Stimulated activated CD8-positive, alpha-beta memory T cell treated with anti-CD3 and anti-CD28 coated beads, Interleukin-2, amount 100 ng/mL, for 48 hours (primary cell): ENCODE measurements at regions not wholly inside any gene's neighbourhood (a gene's known extent, or its start where the extent isn't known, plus 50 kb on each side); places are given as distances from the start of the nearest gene placed in this dataset.
"Not testable (repeated sequence)": the region's sequence is repeated elsewhere in the genome, so short reads cannot be mapped to it uniquely, and the experiment has no call there.

Experiments
- DNase-seq, 2 donors: peaks; one replicate each; pipeline ENCODE4 v3.0.0-alpha.2; 2020; ENCODE audit warnings: low read depth in 2 of 2

- DNase-seq: no peak
Observed at GRCh38 chr15:62365795-62366442, 200.8 kb upstream of the C2CD4B start.

DNA sequence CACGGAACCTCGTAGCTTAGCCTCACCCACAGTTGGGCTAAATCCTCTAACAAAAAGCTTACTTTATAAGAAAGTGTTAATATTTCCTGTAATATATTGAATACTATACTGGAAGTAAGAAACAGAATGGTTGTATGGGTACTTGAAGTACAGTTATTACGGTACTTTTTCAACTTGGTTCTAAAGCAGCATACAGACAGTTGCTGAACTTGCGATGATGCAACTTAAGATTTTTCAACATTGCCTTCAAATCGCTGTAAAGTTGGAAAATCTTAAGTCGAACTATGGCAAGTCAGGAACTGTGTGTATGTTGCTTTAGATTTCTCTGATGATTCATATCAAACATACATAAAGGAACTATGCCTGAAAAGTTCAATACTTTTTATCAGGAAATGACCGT lies 204.4 kb upstream of the C2CD4B start:
- no peak for DNase-seq

DNA sequence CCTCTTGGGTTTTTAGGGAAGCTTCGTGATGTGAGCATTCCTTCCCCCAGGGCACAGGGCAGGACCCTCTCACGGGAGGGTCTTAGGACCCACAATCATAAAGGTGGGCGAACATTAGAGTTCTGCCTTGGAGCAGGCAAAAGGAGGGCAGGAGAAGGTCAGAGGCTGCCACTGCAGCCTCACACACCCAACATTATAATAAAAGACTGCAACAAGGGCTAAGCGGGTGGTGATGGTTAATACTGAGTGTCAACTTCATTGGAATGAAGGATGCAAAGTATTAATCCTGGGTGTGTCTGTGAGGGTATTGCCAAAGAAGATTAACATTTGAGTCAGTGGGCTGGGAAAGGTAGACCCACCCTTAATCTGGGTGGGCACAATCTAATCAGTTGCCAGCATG lies 206.6 kb upstream of the C2CD4B start:
- DNase-seq: not testable (repeated sequence)

DNA sequence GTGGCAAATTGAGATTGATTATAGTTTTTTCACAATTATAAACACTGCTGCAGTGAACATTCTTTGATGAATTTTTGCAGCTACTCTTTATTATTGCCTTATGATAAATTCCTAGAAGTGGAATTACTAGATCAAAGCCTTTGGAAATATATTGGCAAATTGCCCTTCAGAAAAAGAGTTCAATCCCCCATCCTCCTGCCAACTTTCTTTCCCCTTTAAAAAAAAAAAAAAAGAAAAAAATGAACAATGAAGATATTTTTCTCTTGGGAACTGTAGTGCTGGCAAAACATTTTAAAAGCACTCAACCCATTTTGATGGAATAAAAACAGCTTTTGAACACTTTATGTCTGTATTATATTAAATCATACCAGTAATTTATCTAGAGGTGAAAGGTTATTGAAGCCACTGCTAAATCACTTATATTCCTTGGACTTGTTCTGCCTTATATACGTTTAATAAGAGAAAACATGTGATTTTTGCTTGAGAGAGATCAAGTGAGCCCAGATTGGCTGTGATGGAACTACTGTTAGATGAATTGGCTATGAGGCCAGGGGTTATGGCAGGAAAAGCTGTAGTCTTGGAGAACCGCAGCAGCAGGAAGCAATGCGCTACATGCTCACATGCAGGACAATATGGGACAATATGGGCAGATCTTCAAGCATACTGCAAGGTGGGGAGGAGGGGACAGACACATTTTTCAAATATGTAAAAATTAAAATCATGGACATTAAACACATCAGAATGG lies 212.8 kb upstream of the C2CD4B start:
- no peak for DNase-seq

DNA sequence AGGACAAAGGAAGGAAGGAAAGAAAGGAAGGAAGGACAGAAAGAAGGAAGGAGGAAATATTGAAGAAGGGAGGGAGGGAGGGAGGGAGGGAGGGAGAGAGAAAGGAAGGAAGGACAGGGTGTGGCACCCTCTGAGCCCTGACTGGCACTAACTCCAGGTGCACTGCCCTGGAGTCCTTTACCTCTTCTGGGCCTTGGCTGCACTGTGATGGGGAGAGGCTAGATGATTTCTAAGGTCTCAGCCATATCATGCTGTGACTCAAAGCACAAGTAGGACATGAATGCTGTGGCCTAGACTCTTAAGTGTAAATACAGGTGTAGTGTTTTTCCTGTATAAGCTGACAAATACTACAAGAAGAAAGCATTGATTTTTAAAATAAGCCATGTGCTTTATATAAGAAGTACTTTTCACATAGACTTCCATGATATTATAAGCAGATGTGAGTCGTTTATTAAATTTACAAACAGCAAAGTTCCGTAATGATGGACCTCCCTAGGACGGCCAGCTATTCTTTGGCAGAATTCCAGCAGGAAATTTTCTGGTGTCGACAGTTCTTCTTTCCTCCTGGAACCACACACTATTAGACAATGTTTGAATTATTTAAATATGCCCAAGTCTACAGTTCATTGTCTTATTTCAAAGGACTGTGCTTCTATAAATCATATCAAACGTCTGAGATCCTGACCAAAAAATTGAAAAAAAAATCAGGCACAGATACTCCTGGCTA lies 213.8 kb upstream of the C2CD4B start:
- DNase-seq: no peak

DNA sequence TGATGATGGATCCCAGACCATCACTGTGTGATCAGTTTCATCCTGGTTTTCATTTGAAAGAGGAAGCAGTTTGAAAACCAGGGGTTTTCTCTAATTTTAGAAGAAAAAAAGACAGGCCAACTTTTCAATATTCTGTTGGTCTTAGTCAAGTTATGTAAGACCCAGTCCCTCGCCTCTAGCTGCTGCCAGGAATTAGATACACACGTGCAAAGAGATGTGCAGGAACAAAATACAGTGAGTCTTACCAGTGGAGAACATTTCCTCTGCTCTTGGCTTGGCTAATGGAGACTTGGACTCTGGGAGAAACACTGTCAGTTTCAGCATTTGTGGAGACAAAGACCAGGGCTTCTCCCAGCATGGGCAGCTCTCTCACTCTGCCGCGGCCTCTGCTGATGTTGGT lies 214.9 kb upstream of the C2CD4B start:
- DNase-seq: no peak

DNA sequence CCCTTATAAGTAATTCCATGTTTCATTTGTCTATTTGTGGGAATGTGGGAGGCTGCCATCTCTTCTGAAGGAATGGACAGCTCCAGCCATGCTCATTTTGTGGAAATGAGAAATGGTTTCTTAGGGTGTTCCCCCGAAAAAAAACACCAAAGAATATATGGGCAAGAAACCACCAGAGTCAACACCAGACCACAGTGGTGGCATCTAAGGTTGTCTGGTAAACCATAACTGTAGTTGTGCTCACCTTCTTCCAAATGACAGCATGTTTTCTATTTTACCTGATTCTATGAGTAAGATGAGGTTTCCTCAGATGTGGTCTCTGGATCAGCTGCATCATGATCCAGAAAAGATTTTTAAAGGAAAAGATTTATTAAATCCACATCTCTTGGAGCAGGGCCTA lies 217.0 kb upstream of the C2CD4B start:
- no peak for DNase-seq

GRCh38 chr15:62389885-62390790 lies 225.1 kb upstream of the C2CD4B start, which contains the start of gene TLN2:
Gene TLN2, plus strand, starts transcription at chr15:62390550.
- DNase-seq: peak; percentile 50 to 61

GRCh38 chr15:62390791-62391640 lies 225.9 kb upstream of the C2CD4B start:
- no peak for DNase-seq

- DNase-seq: no peak
Observed at GRCh38 chr15:62391641-62392262, 226.7 kb upstream of the C2CD4B start.

- DNase-seq: no peak
Observed at GRCh38 chr15:62392376-62392775, 227.3 kb upstream of the C2CD4B start.

GRCh38 chr15:62393196-62393595 lies 228.1 kb upstream of the C2CD4B start:
- DNase-seq: no peak

DNA sequence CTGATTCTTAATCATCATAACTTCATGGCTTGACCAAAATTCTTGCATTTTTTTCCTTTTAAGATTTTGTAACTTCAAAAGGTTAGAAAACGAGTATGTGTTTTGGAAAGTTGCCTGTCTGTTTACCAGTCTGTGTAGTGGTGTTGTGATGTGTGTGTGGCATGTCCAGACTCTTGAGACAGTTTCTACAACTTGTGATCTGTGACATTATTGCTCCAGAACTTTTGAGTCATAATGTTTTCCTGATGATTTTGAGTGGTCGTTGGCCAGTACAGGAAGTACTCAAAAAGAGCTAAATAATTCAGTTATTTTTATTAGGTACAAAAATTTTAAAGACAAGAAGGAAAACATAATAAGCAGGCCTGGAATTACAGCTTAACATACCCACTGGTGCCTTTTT lies 229.0 kb upstream of the C2CD4B start:
- no peak for DNase-seq

DNA sequence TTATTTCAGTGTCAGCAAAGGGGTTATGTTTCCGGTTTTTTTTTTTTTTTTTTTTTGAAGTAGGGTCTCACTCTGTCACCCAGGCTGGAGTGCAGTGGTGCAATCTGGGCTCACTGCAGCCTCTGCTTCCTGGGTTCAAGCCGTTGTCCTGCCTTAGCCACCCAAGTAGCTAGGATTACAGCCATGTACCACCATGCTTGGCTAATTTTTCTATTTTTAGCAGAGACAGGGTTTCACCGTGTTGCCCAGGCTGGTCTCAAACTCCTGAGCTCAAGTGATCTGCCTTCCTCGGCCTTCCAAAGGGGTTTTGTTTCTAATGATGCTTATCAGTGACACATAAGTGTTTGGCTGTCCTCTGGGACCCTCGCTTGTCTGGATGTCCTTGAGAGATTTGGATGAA lies 235.7 kb upstream of the C2CD4B start:
- no peak for DNase-seq

- no peak for DNase-seq
Observed at GRCh38 chr15:62402687-62403086, 237.6 kb upstream of the C2CD4B start.

GRCh38 chr15:62403164-62403809 lies 238.2 kb upstream of the C2CD4B start:
- DNase-seq: no peak

GRCh38 chr15:62404194-62404985 lies 239.3 kb upstream of the C2CD4B start:
- no peak for DNase-seq

- DNase-seq: no peak
Observed at GRCh38 chr15:62406305-62406891, 241.3 kb upstream of the C2CD4B start.

- no peak for DNase-seq
Observed at GRCh38 chr15:62407216-62407615, 242.1 kb upstream of the C2CD4B start.
